ENCODE measurements at regions not wholly inside any gene's neighbourhood (a gene's known extent, or its start where the extent isn't known, plus 50 kb on each side); places are given as distances from the start of the nearest gene placed in this dataset.

GRCh38 chr12:41981013-41981412, 163.7 kb downstream of the GXYLT1 start:
- ChIA-PET POLR2A (interaction anchor here (0.6 kb wide), 1 partner anchor 1013 kb away, joined by 5 read pairs; no protein-coding TSS in a partner anchor), CTCF (interaction anchor here (1.3 kb wide), 1 partner anchor 43 kb away, joined by 4 read pairs; no protein-coding TSS in a partner anchor)
- Mint-ChIP-seq H3K27ac (no peak overlapping the region), H3K27me3 (peaks cover 11% of the 10 kb centered on the region), H3K4me3 (no peak overlapping the region), H3K4me1 (ENCODE audit: low read depth) (no peaks in the 10 kb centered on the region), H3K36me3 (no peaks in the 10 kb centered on the region), H3K9me3 (no peaks in the 10 kb centered on the region)
- intact Hi-C loops (cut with micrococcal nuclease), result no loop called here
- DNase-seq, result no peak

- ChIA-PET CTCF (no interaction called here), POLR2A (no interaction called here)
- intact Hi-C loops (cut with micrococcal nuclease), result no loop called here
- peaks cover 11% of the 10 kb centered on the region for H3K27me3 Mint-ChIP-seq
- DNase-seq, result no peak
- H3K4me3 Mint-ChIP-seq, result no peak overlapping the region
- H3K36me3 Mint-ChIP-seq, result no peaks in the 10 kb centered on the region
- H3K27ac Mint-ChIP-seq, result no peak overlapping the region
- no peaks in the 10 kb centered on the region for H3K9me3 Mint-ChIP-seq
- H3K4me1 Mint-ChIP-seq (ENCODE audit: low read depth), result no peaks in the 10 kb centered on the region
Observed at GRCh38 chr12:41980390-41980789, 164.3 kb downstream of the GXYLT1 start.

- no peaks in the 10 kb centered on the region for H3K4me1 Mint-ChIP-seq (ENCODE audit: low read depth)
- peaks cover 11% of the 10 kb centered on the region for H3K27me3 Mint-ChIP-seq
- no peak for DNase-seq
- H3K36me3 Mint-ChIP-seq, result no peaks in the 10 kb centered on the region
- ChIA-PET POLR2A (no interaction called here), CTCF (no interaction called here)
- no peak overlapping the region for H3K27ac Mint-ChIP-seq
- intact Hi-C loops (cut with micrococcal nuclease), result no loop called here
- no peak overlapping the region for H3K4me3 Mint-ChIP-seq
- no peaks in the 10 kb centered on the region for H3K9me3 Mint-ChIP-seq
Observed at GRCh38 chr12:41979574-41979973, 165.1 kb downstream of the GXYLT1 start.

GRCh38 chr12:41972598-41972997, 172.1 kb downstream of the GXYLT1 start:
- Mint-ChIP-seq H3K4me3 (no peak overlapping the region), H3K4me1 (ENCODE audit: low read depth) (no peaks in the 10 kb centered on the region), H3K27ac (no peak overlapping the region), H3K9me3 (no peaks in the 10 kb centered on the region), H3K36me3 (no peaks in the 10 kb centered on the region), H3K27me3 (no peaks in the 10 kb centered on the region)
- ChIA-PET POLR2A (no interaction called here), CTCF (interaction anchor here (0.7 kb wide), 1 partner anchor 23 kb away, joined by 6 read pairs; no protein-coding TSS in a partner anchor)
- DNase-seq, result no peak
- intact Hi-C loops (cut with micrococcal nuclease), result no loop called here

GRCh38 chr12:41972196-41972595, 172.5 kb downstream of the GXYLT1 start:
- H3K36me3 Mint-ChIP-seq, result no peaks in the 10 kb centered on the region
- no peak overlapping the region for H3K4me3 Mint-ChIP-seq
- H3K27me3 Mint-ChIP-seq, result no peaks in the 10 kb centered on the region
- no peak for DNase-seq
- ChIA-PET POLR2A (no interaction called here), CTCF (interaction anchor here (0.7 kb wide), 1 partner anchor 23 kb away, joined by 6 read pairs; no protein-coding TSS in a partner anchor)
- no peak overlapping the region for H3K27ac Mint-ChIP-seq
- H3K4me1 Mint-ChIP-seq (ENCODE audit: low read depth), result no peaks in the 10 kb centered on the region
- no peaks in the 10 kb centered on the region for H3K9me3 Mint-ChIP-seq
- intact Hi-C loops (cut with micrococcal nuclease), result no loop called here

GRCh38 chr12:41970744-41971143, 173.9 kb downstream of the GXYLT1 start:
- Mint-ChIP-seq H3K4me3 (no peak overlapping the region), H3K9me3 (no peaks in the 10 kb centered on the region), H3K27ac (no peak overlapping the region), H3K4me1 (ENCODE audit: low read depth) (no peaks in the 10 kb centered on the region), H3K36me3 (no peaks in the 10 kb centered on the region), H3K27me3 (no peaks in the 10 kb centered on the region)
- intact Hi-C loops (cut with micrococcal nuclease), result no loop called here
- POLR2A ChIA-PET, result no interaction called here
- DNase-seq, result no peak
- CTCF ChIA-PET, result no interaction called here

- CTCF ChIA-PET, result no interaction called here
- Mint-ChIP-seq H3K4me1 (ENCODE audit: low read depth) (no peaks in the 10 kb centered on the region), H3K27me3 (no peaks in the 10 kb centered on the region), H3K9me3 (no peaks in the 10 kb centered on the region), H3K4me3 (no peak overlapping the region), H3K36me3 (no peaks in the 10 kb centered on the region), H3K27ac (no peak overlapping the region)
- intact Hi-C loops (cut with micrococcal nuclease), result no loop called here
- POLR2A ChIA-PET, result no interaction called here
- DNase-seq, result no peak
Observed at GRCh38 chr12:41968599-41968998, 176.1 kb downstream of the GXYLT1 start.

- Mint-ChIP-seq H3K36me3 (no peaks in the 10 kb centered on the region), H3K4me1 (ENCODE audit: low read depth) (no peaks in the 10 kb centered on the region), H3K27me3 (no peaks in the 10 kb centered on the region), H3K9me3 (no peaks in the 10 kb centered on the region), H3K27ac (no peak overlapping the region), H3K4me3 (no peak overlapping the region)
- CTCF ChIA-PET, result no interaction called here
- DNase-seq, result no peak
- intact Hi-C loops (cut with micrococcal nuclease), result no loop called here
- POLR2A ChIA-PET, result no interaction called here
Observed at GRCh38 chr12:41967668-41968500, 176.8 kb downstream of the GXYLT1 start.

- ChIA-PET CTCF (no interaction called here), POLR2A (no interaction called here)
- DNase-seq, result no peak
- no peaks in the 10 kb centered on the region for H3K9me3 Mint-ChIP-seq
- H3K27ac Mint-ChIP-seq, result no peak overlapping the region
- H3K36me3 Mint-ChIP-seq, result no peaks in the 10 kb centered on the region
- H3K4me3 Mint-ChIP-seq, result no peak overlapping the region
- H3K4me1 Mint-ChIP-seq (ENCODE audit: low read depth), result no peaks in the 10 kb centered on the region
- H3K27me3 Mint-ChIP-seq, result no peaks in the 10 kb centered on the region
- intact Hi-C loops (cut with micrococcal nuclease), result no loop called here
Observed at GRCh38 chr12:41966916-41967315, 177.8 kb downstream of the GXYLT1 start.

GRCh38 chr12:41966001-41966400, 178.7 kb downstream of the GXYLT1 start:
- Mint-ChIP-seq H3K27me3 (no peaks in the 10 kb centered on the region), H3K4me1 (ENCODE audit: low read depth) (no peaks in the 10 kb centered on the region), H3K4me3 (no peak overlapping the region), H3K27ac (no peak overlapping the region), H3K9me3 (no peaks in the 10 kb centered on the region), H3K36me3 (no peaks in the 10 kb centered on the region)
- CTCF ChIA-PET, result no interaction called here
- DNase-seq, result no peak
- intact Hi-C loops (cut with micrococcal nuclease), result no loop called here
- POLR2A ChIA-PET, result no interaction called here

GRCh38 chr12:41963398-41963797, 181.3 kb downstream of the GXYLT1 start:
- intact Hi-C loops (cut with micrococcal nuclease), result no loop called here
- DNase-seq, result no peak
- H3K9me3 Mint-ChIP-seq, result no peaks in the 10 kb centered on the region
- no peaks in the 10 kb centered on the region for H3K4me1 Mint-ChIP-seq (ENCODE audit: low read depth)
- ChIA-PET POLR2A (no interaction called here), CTCF (no interaction called here)
- no peaks in the 10 kb centered on the region for H3K36me3 Mint-ChIP-seq
- H3K27ac Mint-ChIP-seq, result no peak overlapping the region
- peaks cover 1% of the 10 kb centered on the region for H3K27me3 Mint-ChIP-seq
- H3K4me3 Mint-ChIP-seq, result no peak overlapping the region

GRCh38 chr12:41962171-41962572, 182.5 kb downstream of the GXYLT1 start:
- intact Hi-C loops (cut with micrococcal nuclease), result no loop called here
- H3K4me3 Mint-ChIP-seq, result no peak overlapping the region
- no peaks in the 10 kb centered on the region for H3K4me1 Mint-ChIP-seq (ENCODE audit: low read depth)
- H3K27me3 Mint-ChIP-seq, result peaks cover 1% of the 10 kb centered on the region
- ChIA-PET POLR2A (no interaction called here), CTCF (no interaction called here)
- no peak overlapping the region for H3K27ac Mint-ChIP-seq
- no peaks in the 10 kb centered on the region for H3K9me3 Mint-ChIP-seq
- no peaks in the 10 kb centered on the region for H3K36me3 Mint-ChIP-seq
- no peak for DNase-seq

GRCh38 chr12:41959271-41959670, 185.4 kb downstream of the GXYLT1 start:
- no peak for DNase-seq
- POLR2A ChIA-PET, result no interaction called here
- Mint-ChIP-seq H3K9me3 (no peaks in the 10 kb centered on the region), H3K27ac (no peak overlapping the region), H3K36me3 (no peaks in the 10 kb centered on the region), H3K4me3 (no peak overlapping the region), H3K27me3 (peaks cover 1% of the 10 kb centered on the region), H3K4me1 (ENCODE audit: low read depth) (no peaks in the 10 kb centered on the region)
- CTCF ChIA-PET, result no interaction called here
- intact Hi-C loops (cut with micrococcal nuclease), result no loop called here
